ENCODE measurements at regions not wholly inside any gene's neighbourhood (a gene's known extent, or its start where the extent isn't known, plus 50 kb on each side); places are given as distances from the start of the nearest gene placed in this dataset.
"Not testable (repeated sequence)": the region's sequence is repeated elsewhere in the genome, so short reads cannot be mapped to it uniquely, and the experiment has no call there.

- DNase-seq (ENCODE audit: low read depth): no peak
- TF ChIP-seq MYC (IDR thresholded peaks at IDR 0.05; ENCODE audit: low read depth, low read length): no peak
- TF ChIP-seq POLR2A (IDR thresholded peaks at IDR 0.05; ENCODE audit: extremely low read depth, insufficient read length): no peak
- no peak for TF ChIP-seq CTCF (IDR thresholded peaks at IDR 0.05; ENCODE audit: low read depth, low read length)
- TF ChIP-seq MAX (IDR thresholded peaks at IDR 0.05; ENCODE audit: low read depth, low read length): no peak
- H3K4me3 ChIP-seq (ENCODE audit: low read depth, low read length): no peak overlapping the region
These were observed 350.9 kb upstream of the SPAG17 start for GRCh38 chr1:118535901-118536300.

GRCh38 chr1:118511922-118512321 lies 326.9 kb upstream of the SPAG17 start:
- DNase-seq (ENCODE audit: low read depth): not testable (repeated sequence)

GRCh38 chr1:118504867-118505266 lies 319.8 kb upstream of the SPAG17 start:
- TF ChIP-seq CTCF (IDR thresholded peaks at IDR 0.05; ENCODE audit: low read depth, low read length) (no peak), MYC (IDR thresholded peaks at IDR 0.05; ENCODE audit: low read depth, low read length) (no peak), MAX (IDR thresholded peaks at IDR 0.05; ENCODE audit: low read depth, low read length) (no peak), POLR2A (IDR thresholded peaks at IDR 0.05; ENCODE audit: extremely low read depth, insufficient read length) (no peak)
- DNase-seq (ENCODE audit: low read depth): no peak
- no peak overlapping the region for H3K4me3 ChIP-seq (ENCODE audit: low read depth, low read length)

More at GRCh38 chr1:118511922-118512321, 326.9 kb upstream of the SPAG17 start:
- not testable (repeated sequence) for H3K4me3 ChIP-seq (ENCODE audit: low read depth, low read length)

GRCh38 chr1:118504221-118504644 lies 319.2 kb upstream of the SPAG17 start:
- H3K4me3 ChIP-seq (ENCODE audit: low read depth, low read length): no peak overlapping the region
- DNase-seq (ENCODE audit: low read depth): no peak
- TF ChIP-seq POLR2A (IDR thresholded peaks at IDR 0.05; ENCODE audit: extremely low read depth, insufficient read length): no peak
- no peak for TF ChIP-seq MYC (IDR thresholded peaks at IDR 0.05; ENCODE audit: low read depth, low read length)
- TF ChIP-seq MAX (IDR thresholded peaks at IDR 0.05; ENCODE audit: low read depth, low read length): no peak
- TF ChIP-seq CTCF (IDR thresholded peaks at IDR 0.05; ENCODE audit: low read depth, low read length): no peak

- H3K4me3 ChIP-seq (ENCODE audit: low read depth, low read length): no peak overlapping the region
- TF ChIP-seq MYC (IDR thresholded peaks at IDR 0.05; ENCODE audit: low read depth, low read length) (no peak), CTCF (IDR thresholded peaks at IDR 0.05; ENCODE audit: low read depth, low read length) (no peak), POLR2A (IDR thresholded peaks at IDR 0.05; ENCODE audit: extremely low read depth, insufficient read length) (no peak), MAX (IDR thresholded peaks at IDR 0.05; ENCODE audit: low read depth, low read length) (no peak)
- DNase-seq (ENCODE audit: low read depth): no peak
These were observed 318.7 kb upstream of the SPAG17 start for GRCh38 chr1:118503752-118504151.

- H3K4me3 ChIP-seq (ENCODE audit: low read depth, low read length): no peak overlapping the region
- TF ChIP-seq MYC (IDR thresholded peaks at IDR 0.05; ENCODE audit: low read depth, low read length) (no peak), CTCF (IDR thresholded peaks at IDR 0.05; ENCODE audit: low read depth, low read length) (no peak), MAX (IDR thresholded peaks at IDR 0.05; ENCODE audit: low read depth, low read length) (no peak), POLR2A (IDR thresholded peaks at IDR 0.05; ENCODE audit: extremely low read depth, insufficient read length) (no peak)
- no peak for DNase-seq (ENCODE audit: low read depth)
These were observed 310.0 kb upstream of the SPAG17 start for GRCh38 chr1:118494998-118495397.
